Mammary epithelial cell (primary cell): ENCODE measurements at regions not wholly inside any gene's neighbourhood (a gene's known extent, or its start where the extent isn't known, plus 50 kb on each side); places are given as distances from the start of the nearest gene placed in this dataset.

Source experiments
- CTCF ChIP-seq, 2 donors: IDR thresholded peaks in 1 of 2; conservative IDR thresholded peaks in 1 of 2; 2 replicates each; pipeline ENCODE4 v1.5.1; 2011 to 2012; ENCODE audit warnings: inconsistent platforms in 2 of 2, low read length in 2 of 2, mild to moderate bottlenecking in 2 of 2, control low read depth in 1 of 2, low read depth in 1 of 2; ENCODE audit not compliant: insufficient read depth in 1 of 2; ENCODE audit errors: extremely low read depth in 1 of 2
- EZH2 ChIP-seq: IDR thresholded peaks from 2 replicates; pipeline ENCODE4 v1.6.1; 2012; ENCODE audit warnings: low read length, inconsistent platforms, borderline replicate concordance

- TF ChIP-seq CTCF (conservative IDR thresholded peaks at IDR 0.05 in 1 of 2, IDR thresholded peaks at IDR 0.05 in 1 of 2; ENCODE audit: extremely low read depth in 1 of 2, insufficient read depth in 1 of 2, low read depth in 1 of 2, low read length in 2 of 2) (no peak), EZH2 (no peak)
Measured at GRCh38 chr4:180372691-180373090, 1870.5 kb upstream of the TENM3 start.
